HepG2 (cell line): ENCODE measurements at regions not wholly inside any gene's neighbourhood (a gene's known extent, or its start where the extent isn't known, plus 50 kb on each side); places are given as distances from the start of the nearest gene placed in this dataset.

Source experiments
- ATAC-seq: fragments of 200-7000 bp; cut with Tn5 transposase; 3 replicates; pipeline ENCODE4 v1.9.1; 2020; ENCODE audit warnings: mild to moderate bottlenecking, moderate library complexity
- BruUV-seq: library from RNA; stranded (reverse); fragments of 400-500 nt; replicated peaks from 2 replicates; lab custom pipeline; 2021; lab: Mats Ljungman, UMichigan
- CTCF ChIA-PET: fragments of 300-600 bp; formaldehyde crosslinking; extraction: SDS; loops from one replicate; lab custom pipeline; 2021; ENCODE audit warnings: low total read pairs, inconsistent platforms, low intra/inter-chr PET ratio; lab: Yijun Ruan, JAX
- POLR2A ChIA-PET: fragments of 350-600 bp; sonication (Branson Sonifier 250); formaldehyde crosslinking; loops from one replicate; lab custom pipeline; 2020; ENCODE audit warnings: antibody characterized with exemption, inconsistent platforms; lab: Yijun Ruan, JAX
- DNase-seq: peaks from one replicate; pipeline ENCODE4 v3.0.0-alpha.2; 2015; ENCODE audit warnings: low spot score
- FAIRE-seq: peaks from 3 replicates; lab custom pipeline; 2011; peaks lifted over from hg19 to GRCh38; lab: Jason Lieb, UNC
- H2AFZ ChIP-seq: one replicate; pipeline ENCODE4 v1.6.1; 2011; ENCODE audit warnings: low read length, inconsistent platforms
- H3K27ac ChIP-seq: fragments of 300-600 bp; 3 replicates; pipeline ENCODE4 v1.8.0; 2011; ENCODE audit warnings: mixed run types, mild to moderate bottlenecking, mixed read lengths, low read length, inconsistent platforms; ENCODE audit not compliant: insufficient read depth; ENCODE audit errors: extremely low read length
- H3K27me3 ChIP-seq, 2 experiments: fragments of 200-600 bp in 1 of 2; 2 replicates in 1 of 2; 3 replicates in 1 of 2; pipeline versions ENCODE4 v1.6.0 to v1.8.0; 2011; ENCODE audit warnings: low read length in 2 of 2, mild to moderate bottlenecking in 2 of 2, moderate library complexity in 2 of 2, inconsistent platforms in 1 of 2; ENCODE audit not compliant: insufficient read depth in 2 of 2, control insufficient read depth in 1 of 2
- H3K36me3 ChIP-seq, 2 experiments: fragments of 200-600 bp in 1 of 2; replicated peaks in 1 of 2; 2 replicates in 1 of 2; 3 replicates in 1 of 2; pipeline versions ENCODE4 v1.5.1 to v1.8.0; 2011; ENCODE audit warnings: low read length in 2 of 2, inconsistent platforms in 1 of 2; ENCODE audit not compliant: insufficient read depth in 2 of 2, control insufficient read depth in 1 of 2
- H3K4me1 ChIP-seq: 2 replicates; pipeline ENCODE4 v1.5.1; 2012; ENCODE audit warnings: low read length, inconsistent platforms; ENCODE audit not compliant: insufficient read depth
- H3K4me2 ChIP-seq: 2 replicates; pipeline ENCODE4 v1.6.0; 2011; ENCODE audit warnings: low read depth, low read length, inconsistent platforms
- H3K4me3 ChIP-seq, 3 experiments: fragments of 200-600 bp in 1 of 3; sonication (generic), shearing (Covaris generic) in 1 of 3; replicated peaks in 1 of 3; 2 replicates each; pipeline ENCODE4 v1.5.1; 2011 to 2016; ENCODE audit warnings: low read length in 3 of 3, inconsistent platforms in 2 of 3, low read depth in 2 of 3, mild to moderate bottlenecking in 2 of 3, control low read depth in 1 of 3, mixed read lengths in 1 of 3; ENCODE audit not compliant: insufficient read depth in 1 of 3
- H3K79me2 ChIP-seq: one replicate; pipeline ENCODE4 v1.6.1; 2011; ENCODE audit warnings: low read length, inconsistent platforms; ENCODE audit not compliant: insufficient read depth
- H3K9ac ChIP-seq: 2 replicates; pipeline ENCODE4 v1.6.0; 2011; ENCODE audit warnings: mild to moderate bottlenecking, low read depth, low read length, inconsistent platforms; ENCODE audit not compliant: insufficient read depth
- H3K9me3 ChIP-seq: 2 replicates; pipeline ENCODE4 v1.5.1; 2012; ENCODE audit warnings: mild to moderate bottlenecking, low read length
- H4K20me1 ChIP-seq: 2 replicates; pipeline ENCODE4 v1.6.0; 2011; ENCODE audit warnings: inconsistent platforms, mild to moderate bottlenecking, low read length, moderate library complexity; ENCODE audit not compliant: insufficient read depth
- GTF3A ChIP-seq: sonication (generic); formaldehyde crosslinking; conservative IDR thresholded peaks from 2 replicates; pipeline ENCODE4 v1.4.0; 2020; ENCODE audit warnings: mild to moderate bottlenecking, missing genetic modification reagents
- KAT7 ChIP-seq: IDR thresholded peaks from 2 replicates; pipeline ENCODE4 v1.6.1; 2018; ENCODE audit warnings: borderline replicate concordance, missing compliant biosample characterization
- NONO ChIP-seq, 2 experiments: fragments of 450-650 bp in 1 of 2; sonication (generic) in 1 of 2; formaldehyde crosslinking in 1 of 2; IDR thresholded peaks in 1 of 2; conservative IDR thresholded peaks in 1 of 2; 2 replicates each; pipeline versions ENCODE4 v1.6.1 to v1.8.0; 2017 to 2022; ENCODE audit warnings: mild to moderate bottlenecking in 1 of 2, missing genetic modification reagents in 1 of 2, moderate library complexity in 1 of 2
- RFX5 ChIP-seq: IDR thresholded peaks from 2 replicates; pipeline ENCODE4 v1.6.1; 2011; ENCODE audit warnings: low read depth, low read length, improper control_type of control experiment
- SRY ChIP-seq: sonication (generic); formaldehyde crosslinking; IDR thresholded peaks from 2 replicates; pipeline ENCODE4 v1.8.0; 2022; ENCODE audit warnings: mild to moderate bottlenecking, missing genetic modification reagents
- ZBTB25 ChIP-seq: IDR thresholded peaks from 2 replicates; pipeline ENCODE4 v1.6.1; 2018; ENCODE audit warnings: missing genetic modification reagents
- ZBTB8A ChIP-seq: sonication (generic); formaldehyde crosslinking; IDR thresholded peaks from 2 replicates; pipeline ENCODE4 v1.4.0; 2020; ENCODE audit warnings: mild to moderate bottlenecking, low read depth, missing genetic modification reagents, borderline replicate concordance
- ZNF12 ChIP-seq: sonication (generic); formaldehyde crosslinking; IDR thresholded peaks from 2 replicates; pipeline ENCODE4 v1.5.0; 2020; ENCODE audit warnings: missing genetic modification reagents
- ZNF232 ChIP-seq: sonication (generic); formaldehyde crosslinking; IDR thresholded peaks from 2 replicates; pipeline ENCODE4 v1.4.0; 2020; ENCODE audit warnings: missing genetic modification reagents, borderline replicate concordance
- ZNF331 ChIP-seq: sonication (generic); formaldehyde crosslinking; IDR thresholded peaks from 2 replicates; pipeline ENCODE4 v1.4.0; 2020; ENCODE audit warnings: missing genetic modification reagents
- ZNF414 ChIP-seq: sonication (generic); formaldehyde crosslinking; IDR thresholded peaks from 2 replicates; pipeline ENCODE4 v1.5.0; 2020; ENCODE audit warnings: missing genetic modification reagents
- ZNF484 ChIP-seq: sonication (generic); formaldehyde crosslinking; IDR thresholded peaks from 2 replicates; pipeline ENCODE4 v1.5.1; 2020; ENCODE audit warnings: mild to moderate bottlenecking, low read depth, missing genetic modification reagents, borderline replicate concordance
- ZNF646 ChIP-seq: sonication (generic); formaldehyde crosslinking; IDR thresholded peaks from 2 replicates; pipeline ENCODE4 v1.9.0; 2021; ENCODE audit warnings: mild to moderate bottlenecking, missing genetic modification reagents
- ZNF746 ChIP-seq: sonication (generic); formaldehyde crosslinking; IDR thresholded peaks from 2 replicates; pipeline ENCODE4 v1.8.0; 2022; ENCODE audit warnings: mild to moderate bottlenecking, missing genetic modification reagents
- ZZZ3 ChIP-seq: sonication (generic); formaldehyde crosslinking; IDR thresholded peaks from 2 replicates; pipeline ENCODE4 v1.4.0; 2020; ENCODE audit warnings: missing genetic modification reagents, mild to moderate bottlenecking, borderline replicate concordance
- WGBS: methylation state at CpG from one replicate; pipeline ENCODE4 v1.1.6; 2017; ENCODE audit warnings: low lambda C conversion rate; 5-methylcytosine and 5-hydroxymethylcytosine counted together
- in situ Hi-C: cut with HindIII; loops from 2 replicates; pipeline ENCODE4 v1.10.0; 2017; ENCODE audit warnings: low pct_unique_long_range_greater_than_20kb; ENCODE audit not compliant: extremely low pct_ligation_motif_present
- intact Hi-C: fragments of 100-400 bp; cut with micrococcal nuclease; formaldehyde crosslinking; loops from one replicate; pipeline ENCODE4 v1.10.0; 2022; ENCODE audit not compliant: unreplicated experiment

- TF ChIP-seq ZNF646 (CRISPR knock-in tag) (no peak), RFX5 (no peak), SRY (CRISPR knock-in tag) (no peak)
Observed at GRCh38 chr3:59411694-59412093, 361.9 kb upstream of the CFAP20DC start (continued).

- TF ChIP-seq ZBTB8A (CRISPR knock-in tag) (no peak), ZNF414 (CRISPR knock-in tag) (no peak), KAT7 (CRISPR knock-in tag) (no peak), ZNF232 (CRISPR knock-in tag) (no peak), ZBTB25 (no peak), ZNF331 (CRISPR knock-in tag) (no peak), NONO (IDR thresholded peaks at IDR 0.05) (no peak), NONO (CRISPR knock-in tag; conservative IDR thresholded peaks at IDR 0.05) (no peak), GTF3A (CRISPR knock-in tag) (no peak), ZNF484 (CRISPR knock-in tag) (no peak), ZZZ3 (CRISPR knock-in tag) (no peak), ZNF12 (CRISPR knock-in tag) (no peak), ZNF746 (no peak)
- no peaks in the 10 kb centered on the region for H4K20me1 ChIP-seq
- H3K27me3 ChIP-seq, result no peaks in the 10 kb centered on the region
- BruUV-seq, result no TSS peak
- no peaks in the 10 kb centered on the region for H3K4me1 ChIP-seq
- H3K9ac ChIP-seq, result no peak overlapping the region
- ATAC-seq, result no peak
- H3K4me2 ChIP-seq, result no peak overlapping the region
- no peak for FAIRE-seq
- no peaks in the 10 kb centered on the region for H3K9me3 ChIP-seq
- H3K36me3 ChIP-seq, result no peaks in the 10 kb centered on the region
- no peak overlapping the region for H3K4me3 ChIP-seq
- no peaks in the 10 kb centered on the region for H3K79me2 ChIP-seq
- intact Hi-C loops (no loop called here), in situ Hi-C loops (no loop called here)
- H3K27ac ChIP-seq, result no peak overlapping the region
- WGBS, result 5% methylated on average over 2 of the region's 2 CpGs
- ChIA-PET CTCF (no interaction called here), POLR2A (no interaction called here)
- no peak for DNase-seq
- no peak overlapping the region for H2AFZ ChIP-seq
Observed at GRCh38 chr3:59411186-59411585, 361.4 kb upstream of the CFAP20DC start.
